ENCODE measurements at regions not wholly inside any gene's neighbourhood (a gene's known extent, or its start where the extent isn't known, plus 50 kb on each side); places are given as distances from the start of the nearest gene placed in this dataset.
A peak's percentile ranks its signal among the peaks of the same experiment; 100 is the strongest.

DNA sequence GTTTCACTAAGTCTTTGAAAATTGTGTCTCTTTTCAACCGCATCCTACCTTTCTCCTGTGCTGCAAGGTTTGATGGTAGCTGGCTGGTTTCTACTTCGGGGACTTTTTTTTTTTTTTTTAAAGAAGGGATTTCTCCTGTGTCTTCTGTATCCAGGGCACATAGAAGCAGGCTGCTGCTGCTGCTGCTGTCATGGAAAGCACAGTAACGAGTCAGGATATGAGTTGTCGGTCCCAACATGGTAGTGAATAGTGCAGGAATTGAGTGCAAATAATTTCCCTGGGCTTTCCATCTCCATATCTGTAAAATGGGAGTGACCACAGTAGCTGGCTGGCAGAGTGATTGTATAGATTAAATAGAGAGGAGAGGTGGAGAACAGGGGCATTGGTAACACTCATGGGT, 118.3 kb upstream of the NAV2 start:
- DNase-seq: no peak

DNA sequence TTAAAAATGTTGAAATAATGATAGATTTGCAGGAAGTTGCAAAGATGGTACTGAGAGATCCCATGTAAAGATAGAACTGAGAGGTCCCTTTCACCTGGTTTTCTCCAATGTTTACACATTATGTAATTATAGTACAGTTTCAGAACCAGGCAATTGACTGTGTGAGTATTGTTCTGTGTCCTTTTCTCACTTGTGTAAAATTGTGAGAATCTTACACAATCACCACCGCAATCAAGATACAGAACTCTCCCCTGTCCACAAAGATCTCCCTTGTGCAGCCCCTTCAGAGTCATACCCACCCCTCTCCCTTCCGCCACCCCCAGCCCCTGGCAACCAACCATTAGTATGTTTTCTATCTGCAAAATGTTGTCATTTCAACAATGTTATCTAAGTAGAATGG, 119.8 kb upstream of the NAV2 start:
- DNase-seq: no peak

DNA sequence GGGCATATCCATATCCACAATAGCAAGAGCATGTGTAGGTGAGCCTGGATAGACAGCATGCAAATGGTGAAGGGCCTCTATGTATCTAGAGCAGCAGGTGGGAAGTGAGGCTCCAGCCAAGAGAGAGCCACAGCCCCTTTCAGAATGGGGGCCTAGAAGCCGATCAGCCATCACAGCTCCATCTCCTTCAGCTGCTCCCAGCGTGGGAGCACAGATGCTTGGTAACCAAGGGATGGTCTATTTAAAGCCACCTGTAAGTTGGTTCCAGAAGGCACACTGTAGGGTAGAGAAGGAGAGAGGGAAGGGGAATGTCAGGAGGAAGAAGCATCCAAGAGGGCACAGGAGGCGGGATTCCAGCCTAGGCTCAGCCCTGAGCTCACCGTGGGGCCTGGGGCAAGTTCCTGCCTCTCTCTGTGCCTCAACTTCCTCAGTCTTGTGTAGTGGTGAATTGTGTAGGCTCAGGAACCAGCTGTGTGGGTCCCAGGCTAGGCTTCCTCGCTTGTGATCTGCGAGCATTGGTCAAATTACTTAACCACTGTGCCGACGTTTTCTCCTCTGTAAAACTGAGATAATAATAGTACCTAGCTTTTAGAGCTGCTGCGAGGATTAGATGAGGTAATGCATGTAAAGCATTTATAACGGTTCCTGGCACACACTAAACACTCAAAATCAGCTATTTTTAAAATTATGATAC, 122.9 kb upstream of the NAV2 start:
- no peak for DNase-seq

DNA sequence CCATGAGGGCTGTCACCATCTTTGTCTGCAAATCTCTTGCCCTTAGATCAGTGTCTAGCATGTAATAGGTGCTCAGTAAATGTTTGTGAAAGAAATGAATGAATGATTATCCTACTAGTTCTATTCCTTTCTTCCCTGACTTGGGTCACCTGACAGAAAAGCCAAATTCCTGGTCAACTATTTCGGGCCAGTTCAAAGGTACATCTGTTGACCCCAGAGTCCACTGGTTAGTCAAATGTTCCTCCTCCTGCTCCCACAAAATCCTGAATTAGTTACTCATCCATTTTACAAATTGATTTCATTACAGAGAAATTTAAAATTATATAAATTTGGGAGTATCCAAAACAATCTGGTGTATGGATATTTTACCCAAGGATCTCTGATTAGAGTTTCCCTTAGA, 124.7 kb upstream of the NAV2 start:
- DNase-seq: no peak

DNA sequence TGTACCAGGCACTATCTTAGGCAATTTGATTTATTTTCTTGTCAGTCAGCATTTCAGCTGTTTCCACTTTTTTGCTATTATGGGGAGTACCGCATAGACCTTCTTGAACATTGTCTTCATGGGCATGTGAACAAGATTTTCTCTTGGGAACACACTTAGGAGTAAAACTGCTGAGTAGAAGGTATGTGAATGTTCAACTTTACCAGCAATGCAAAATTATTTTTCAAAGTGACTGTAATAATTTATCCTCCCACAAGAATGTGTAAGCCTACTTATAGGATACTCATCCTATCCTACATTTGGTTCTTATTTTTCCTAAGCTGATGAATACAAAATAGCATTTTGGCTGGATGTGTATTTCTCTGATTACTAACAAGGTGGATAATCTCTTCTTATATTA, 132.0 kb upstream of the NAV2 start:
- no peak for DNase-seq

DNA sequence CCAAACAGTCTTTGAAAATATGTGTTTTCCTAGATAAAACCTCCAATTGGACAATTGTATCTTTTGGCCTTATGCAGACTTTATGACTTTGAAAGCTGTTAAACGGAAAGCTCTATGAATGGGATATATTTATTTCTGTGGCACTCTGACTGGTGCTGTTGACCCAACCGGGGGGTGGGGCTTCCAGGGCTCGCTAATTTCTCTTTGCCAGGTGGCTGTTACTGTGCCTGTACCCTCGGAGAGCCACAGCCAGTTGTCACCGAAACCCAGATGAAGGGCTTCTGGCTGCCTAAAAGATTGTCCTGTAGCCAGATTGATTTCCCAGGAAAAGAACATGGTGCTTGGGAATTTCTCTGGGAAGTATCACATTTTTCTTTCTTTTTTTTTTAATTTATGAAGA, 132.7 kb upstream of the NAV2 start:
- DNase-seq: no peak

DNA sequence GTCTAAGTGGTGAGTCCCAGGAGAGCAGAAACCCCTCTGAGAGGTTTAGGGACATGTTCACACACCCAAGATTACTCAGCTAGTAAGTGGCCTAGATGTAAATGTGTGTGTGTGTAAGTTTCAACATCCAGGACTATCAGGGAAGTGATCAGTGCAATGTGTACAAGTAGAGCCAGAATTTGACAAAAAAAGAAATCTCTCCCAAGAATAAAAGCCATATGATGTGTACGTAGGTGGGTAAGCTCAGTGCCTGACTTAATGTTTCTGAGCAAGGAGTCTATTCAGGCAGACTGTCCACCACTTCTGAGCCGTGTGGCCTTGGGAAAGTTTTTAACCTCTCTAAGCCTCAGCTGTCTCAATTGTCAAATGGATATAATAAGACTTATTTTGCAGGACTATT, 133.8 kb upstream of the NAV2 start:
- no peak for DNase-seq

DNA sequence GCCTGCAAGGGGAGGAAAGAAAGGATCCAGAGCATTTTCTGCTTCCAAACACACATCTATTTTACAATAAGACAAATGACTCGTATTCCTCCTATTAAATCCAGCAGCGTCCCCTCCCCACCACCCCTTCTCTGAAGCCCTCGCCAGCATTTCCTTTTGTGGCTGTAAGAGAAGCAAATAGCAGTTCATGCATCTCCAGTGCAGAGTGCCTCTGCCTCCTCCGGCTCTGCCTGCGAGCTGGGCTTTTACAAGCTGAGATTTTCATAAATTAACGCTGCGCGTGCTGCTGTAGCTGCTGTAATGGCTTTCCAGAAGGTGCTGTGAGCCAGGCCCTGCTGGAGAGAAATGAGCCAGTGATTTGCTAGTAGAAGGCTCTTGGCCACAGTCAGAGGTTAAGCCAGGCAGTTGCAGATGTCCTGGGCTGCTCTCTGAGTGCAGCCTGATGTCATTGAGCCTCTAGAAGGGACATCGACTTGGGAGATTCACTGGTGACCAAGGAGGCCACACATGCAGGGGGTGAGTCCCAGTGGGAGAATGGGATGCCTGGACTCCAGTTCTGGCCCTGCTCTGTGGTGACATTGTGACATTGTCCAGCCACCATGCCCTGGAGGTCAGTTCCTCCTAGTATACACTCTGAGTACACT, 134.5 kb upstream of the NAV2 start:
- DNase-seq: peak; percentile 31 to 62

DNA sequence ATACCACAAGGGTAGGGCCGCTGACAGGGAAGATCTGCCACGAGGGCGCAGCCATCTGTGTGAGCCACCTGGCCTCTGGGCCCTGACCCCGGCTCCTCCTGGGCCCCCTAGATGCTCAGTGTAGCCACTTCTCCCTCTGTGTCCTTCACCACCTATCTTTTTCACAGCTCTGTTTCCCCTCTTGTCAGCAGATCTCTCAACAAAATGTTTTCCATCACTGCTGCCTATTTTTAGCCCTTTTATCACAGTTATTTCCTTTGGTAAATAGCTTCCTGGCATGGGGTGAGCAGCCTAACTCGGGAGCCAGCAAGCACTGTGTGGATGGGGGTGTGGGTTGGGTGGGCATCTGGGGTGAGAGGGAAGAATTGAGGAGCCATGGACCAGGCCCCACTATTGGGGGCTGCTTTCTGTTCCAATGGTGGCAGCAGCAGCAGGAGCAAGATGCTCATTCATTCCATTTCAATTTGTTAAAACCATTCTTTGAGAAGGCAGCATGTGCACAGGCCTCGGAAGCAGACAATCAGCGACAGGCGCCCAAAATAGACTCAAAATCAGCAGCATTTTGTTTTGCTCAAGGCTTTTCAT, 135.2 kb upstream of the NAV2 start:
- no peak for DNase-seq

DNA sequence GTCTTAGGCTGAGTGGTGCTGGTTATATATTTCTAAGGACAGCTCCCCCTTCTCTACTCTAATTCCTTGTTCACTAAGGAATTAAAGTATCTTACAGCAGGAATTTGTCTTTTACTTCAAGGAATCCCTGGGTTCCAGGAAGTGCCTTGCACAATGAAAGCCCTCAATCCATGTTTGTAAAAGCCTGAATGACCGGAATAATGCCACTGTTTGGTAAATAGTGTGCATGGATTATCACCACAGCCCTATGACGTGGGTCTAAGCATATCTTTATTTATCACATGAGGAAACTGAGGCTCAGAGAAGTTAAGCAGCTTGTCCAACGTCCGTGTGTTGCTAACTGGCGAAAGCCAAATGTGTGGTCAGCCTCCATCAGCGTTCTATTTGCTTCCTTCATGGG, 135.7 kb upstream of the NAV2 start:
- DNase-seq: no peak

DNA sequence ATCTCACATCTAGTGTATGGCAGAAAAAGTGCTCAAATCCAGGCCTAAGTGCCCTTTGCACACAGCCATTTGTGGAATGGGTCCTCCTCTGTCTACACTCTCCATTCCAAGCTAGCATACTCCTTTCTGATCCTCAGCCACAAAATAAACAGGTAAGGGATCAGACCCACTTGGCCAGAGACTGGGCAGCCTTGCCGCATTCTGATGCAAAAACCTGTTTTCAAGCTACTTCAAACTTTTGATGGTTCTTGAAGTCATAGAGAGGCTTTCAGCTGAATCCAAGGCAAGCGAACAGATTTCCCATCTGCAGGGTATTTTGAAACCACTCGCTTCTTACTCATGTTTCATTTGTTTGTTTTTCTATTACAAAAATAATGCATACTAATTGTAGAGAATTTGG, 136.6 kb upstream of the NAV2 start:
- DNase-seq: no peak

DNA sequence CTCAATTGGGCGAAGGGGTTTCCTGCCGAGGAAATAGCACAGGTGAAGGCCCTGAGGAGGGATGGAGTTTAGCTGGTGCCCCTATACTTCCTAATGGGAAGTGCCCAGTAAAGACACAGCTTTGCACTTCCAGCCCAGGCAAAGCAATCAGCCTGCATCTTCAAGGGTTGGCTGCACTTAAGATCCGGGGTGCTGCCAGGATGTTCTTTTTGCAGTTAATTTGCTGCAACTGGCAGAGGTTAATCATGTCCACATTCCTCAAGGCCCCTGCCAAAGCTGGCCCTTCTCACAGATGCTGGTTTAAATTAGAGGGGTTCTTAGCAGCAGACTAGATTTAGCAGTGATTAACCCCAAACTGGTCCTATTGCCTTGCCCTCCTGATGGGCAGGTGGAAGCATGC, 137.7 kb upstream of the NAV2 start:
- DNase-seq: no peak

DNA sequence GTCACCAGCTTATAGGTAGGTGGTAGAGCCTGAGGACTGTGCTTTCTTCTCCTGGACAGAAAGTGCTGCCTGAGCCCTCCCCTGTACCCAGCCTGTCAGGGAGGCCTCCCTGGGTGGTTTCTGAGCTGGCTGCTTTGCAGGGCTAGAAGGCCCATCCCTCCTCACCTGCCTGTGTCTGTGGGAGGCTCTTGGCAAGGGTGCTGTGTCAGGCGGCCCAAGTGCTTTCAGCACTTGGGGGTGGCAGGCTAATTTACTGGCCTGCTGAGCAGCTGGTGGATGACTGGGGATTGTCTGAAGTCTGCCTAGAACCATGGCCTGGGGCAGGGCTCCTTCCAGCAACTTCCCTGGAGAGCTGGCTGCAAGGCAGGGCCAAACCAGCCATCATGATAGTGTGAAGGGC, 139.0 kb upstream of the NAV2 start:
- no peak for DNase-seq

DNA sequence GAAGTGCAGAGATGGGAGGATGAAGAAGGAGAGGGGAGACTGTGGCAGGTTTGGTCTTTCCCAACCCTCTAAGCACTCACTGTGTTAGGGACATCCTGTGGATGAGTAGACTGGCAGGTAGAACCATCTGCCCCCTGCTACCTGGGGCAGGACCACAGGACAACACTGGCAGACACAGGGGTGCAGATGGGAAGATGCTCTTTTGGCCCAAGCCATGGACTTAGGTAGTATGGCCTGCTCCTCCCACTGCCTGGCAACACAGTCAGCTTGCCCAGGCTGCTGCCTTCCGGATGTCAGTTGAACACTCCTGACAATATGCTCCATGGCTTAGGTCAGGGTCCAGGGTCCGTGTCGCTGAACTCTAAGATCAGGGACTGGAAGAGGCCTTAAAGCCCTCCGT, 140.7 kb upstream of the NAV2 start:
- no peak for DNase-seq

DNA sequence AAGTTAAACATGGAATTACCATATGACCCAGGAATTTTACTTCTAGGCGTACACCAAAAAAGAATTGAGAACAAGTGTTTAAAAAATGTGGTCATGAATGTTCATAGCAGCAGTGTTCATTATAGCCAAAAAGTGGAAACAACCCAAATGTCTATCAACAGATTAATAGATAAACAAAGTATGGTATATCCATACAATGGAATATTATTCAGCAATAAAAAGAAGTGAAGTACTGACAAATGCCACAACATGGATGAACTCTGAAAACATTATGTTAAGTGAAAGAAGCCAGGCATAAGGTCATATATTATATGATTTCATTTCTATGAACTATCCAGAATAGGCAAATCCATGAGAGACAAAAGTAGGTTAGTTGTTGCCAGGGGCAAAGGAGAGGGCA, 141.7 kb upstream of the NAV2 start:
- no peak for DNase-seq

DNA sequence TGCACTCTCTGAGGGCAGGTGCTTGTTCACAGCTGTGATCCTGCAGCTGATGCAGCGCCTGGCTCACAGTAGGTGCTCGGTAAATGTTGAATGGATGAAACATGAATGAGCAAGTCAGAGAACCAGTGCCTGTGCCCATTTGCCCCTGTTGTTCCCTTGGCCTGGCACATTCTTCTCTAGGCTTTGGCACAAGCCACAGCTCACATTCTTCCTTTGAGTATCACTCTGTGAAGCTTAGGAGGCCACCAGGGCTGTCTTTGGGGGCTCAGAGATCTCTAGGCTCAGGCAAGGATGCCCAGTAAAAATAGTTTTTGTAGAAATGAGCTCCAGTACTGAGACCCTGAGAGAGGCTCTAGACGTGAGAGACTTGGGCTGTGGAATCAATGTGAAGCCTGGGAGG, 144.6 kb upstream of the NAV2 start:
- DNase-seq: no peak

DNA sequence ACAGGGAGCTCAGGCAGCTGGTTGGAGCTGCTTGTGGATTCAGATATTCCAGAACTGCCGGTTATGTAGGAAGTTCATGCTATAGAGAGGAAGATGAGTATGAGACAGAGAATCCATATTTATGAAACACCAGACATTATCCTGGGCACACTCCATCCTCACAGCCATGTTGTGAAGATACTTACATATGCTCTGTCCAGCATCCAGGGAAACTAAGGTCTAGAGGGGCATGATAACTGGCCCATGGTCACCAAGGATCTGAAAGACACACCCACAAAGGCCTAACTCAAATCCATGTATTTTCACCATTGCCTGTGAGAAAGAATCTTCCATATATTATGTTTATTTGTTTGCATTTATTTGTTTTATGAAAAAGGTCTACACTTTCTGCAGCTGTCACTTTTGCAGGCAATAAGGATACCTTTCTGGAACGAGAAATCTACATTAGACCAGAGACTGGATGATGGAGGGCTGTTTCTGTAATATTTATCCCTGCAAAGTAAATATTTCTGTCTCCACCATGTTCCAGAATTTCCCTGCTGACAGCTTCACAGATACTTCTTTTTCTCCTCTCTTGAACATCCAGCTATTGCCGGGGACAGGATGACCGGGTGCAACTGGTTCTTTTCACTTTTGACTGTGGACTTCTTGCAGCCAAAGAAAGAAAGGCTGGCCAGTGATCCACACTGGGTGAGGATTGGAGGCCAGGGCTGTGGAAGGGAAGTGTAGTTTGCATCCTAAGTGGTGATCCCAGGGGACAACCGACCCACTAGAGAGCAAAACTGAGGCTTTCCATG, 145.9 kb upstream of the NAV2 start:
- no peak for DNase-seq

DNA sequence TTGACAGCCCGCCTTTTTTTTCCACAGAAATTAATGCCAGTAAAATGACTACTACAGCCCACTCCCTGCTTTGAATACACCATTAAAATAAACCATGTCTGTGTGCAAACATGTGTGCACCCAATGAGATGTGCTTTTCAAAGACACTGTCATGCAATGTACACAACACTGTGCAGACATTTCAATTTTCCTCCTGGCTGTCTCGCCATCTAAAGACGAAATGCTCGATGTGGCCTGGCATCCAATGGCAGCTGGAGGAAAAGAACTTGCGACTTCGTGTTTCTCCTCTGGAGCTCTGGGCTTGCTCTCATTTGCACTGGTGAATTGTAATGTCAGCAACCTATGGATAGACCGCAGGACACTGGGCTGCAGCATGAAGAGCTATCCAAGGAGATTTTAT, 147.0 kb upstream of the NAV2 start:
- DNase-seq: no peak

DNA sequence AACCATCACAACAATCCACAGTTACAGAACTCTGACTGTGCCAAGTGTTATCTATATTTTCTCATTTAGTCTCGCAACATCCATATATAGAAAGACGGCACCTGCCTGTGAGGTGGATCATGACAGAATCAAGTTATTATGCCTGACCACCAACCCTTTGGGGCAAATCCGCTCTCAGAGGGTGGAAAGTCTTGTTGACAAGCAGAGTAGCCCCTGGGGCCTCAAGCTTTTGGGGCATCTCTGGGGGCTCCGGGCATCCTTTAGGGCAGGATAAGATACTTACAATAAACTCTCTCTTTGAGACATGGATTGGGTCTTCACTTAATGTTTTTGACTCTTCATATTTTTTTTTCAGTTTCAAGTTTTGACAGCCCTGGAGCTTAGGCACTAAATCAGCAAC, 150.5 kb upstream of the NAV2 start:
- no peak for DNase-seq

DNA sequence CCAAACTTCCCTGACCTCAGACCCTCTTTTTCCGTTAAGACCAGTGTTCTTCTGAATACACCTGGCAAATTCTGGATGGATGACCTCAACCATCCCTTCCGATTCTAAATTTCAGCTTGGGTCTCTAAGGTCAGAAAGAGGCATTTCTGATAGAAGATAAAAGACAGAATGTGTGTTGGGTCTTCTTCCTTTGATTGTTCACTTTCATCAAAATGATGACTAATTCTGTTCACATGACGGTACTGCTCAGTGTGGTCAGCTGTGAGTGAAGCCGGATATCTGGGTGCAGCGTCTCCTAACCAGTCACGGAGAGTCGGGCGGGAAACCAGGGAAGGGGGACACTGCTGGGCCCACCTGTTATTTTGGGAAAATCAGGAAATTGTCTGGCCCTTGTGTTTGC, 151.6 kb upstream of the NAV2 start:
- no peak for DNase-seq

DNA sequence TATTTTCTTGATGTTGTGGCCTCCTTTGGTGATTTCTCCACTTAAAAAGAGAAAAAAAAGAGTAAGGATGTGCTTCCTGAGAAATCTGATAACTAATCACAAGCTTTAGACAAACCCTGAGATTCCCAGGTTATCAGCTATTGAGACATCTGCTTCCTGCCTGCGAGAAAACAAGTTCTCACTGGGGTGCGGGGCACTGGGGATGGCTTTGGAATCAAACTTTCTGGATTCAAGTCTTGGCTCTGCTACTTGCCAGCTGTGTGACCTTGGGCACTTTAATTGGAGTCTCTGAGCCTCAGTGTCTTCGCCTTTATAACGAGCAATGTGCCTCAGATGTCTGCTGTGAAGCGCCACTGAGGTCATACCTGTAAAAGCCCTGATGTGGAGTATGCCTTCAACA, 152.5 kb upstream of the NAV2 start:
- no peak for DNase-seq

DNA sequence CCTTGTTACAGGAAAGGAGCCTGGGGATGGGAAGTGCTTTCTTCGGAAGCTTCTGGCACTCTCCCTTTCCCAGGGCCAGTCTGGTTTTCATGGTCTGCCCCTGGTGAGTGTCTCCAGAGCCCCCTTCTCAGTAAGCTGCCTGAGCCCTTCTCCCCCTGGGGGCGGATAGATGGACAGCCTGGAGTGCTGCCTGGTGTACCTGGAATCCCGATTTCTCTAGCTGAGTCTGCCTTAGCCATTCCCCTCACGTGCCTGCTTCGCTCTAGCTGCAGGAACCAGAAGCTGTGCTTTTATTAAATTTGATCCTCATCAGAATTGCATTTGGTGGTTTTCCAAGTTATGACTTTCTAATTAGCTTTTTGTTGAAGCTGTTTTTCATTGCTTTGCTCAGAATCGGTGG, 152.9 kb upstream of the NAV2 start:
- no peak for DNase-seq

DNA sequence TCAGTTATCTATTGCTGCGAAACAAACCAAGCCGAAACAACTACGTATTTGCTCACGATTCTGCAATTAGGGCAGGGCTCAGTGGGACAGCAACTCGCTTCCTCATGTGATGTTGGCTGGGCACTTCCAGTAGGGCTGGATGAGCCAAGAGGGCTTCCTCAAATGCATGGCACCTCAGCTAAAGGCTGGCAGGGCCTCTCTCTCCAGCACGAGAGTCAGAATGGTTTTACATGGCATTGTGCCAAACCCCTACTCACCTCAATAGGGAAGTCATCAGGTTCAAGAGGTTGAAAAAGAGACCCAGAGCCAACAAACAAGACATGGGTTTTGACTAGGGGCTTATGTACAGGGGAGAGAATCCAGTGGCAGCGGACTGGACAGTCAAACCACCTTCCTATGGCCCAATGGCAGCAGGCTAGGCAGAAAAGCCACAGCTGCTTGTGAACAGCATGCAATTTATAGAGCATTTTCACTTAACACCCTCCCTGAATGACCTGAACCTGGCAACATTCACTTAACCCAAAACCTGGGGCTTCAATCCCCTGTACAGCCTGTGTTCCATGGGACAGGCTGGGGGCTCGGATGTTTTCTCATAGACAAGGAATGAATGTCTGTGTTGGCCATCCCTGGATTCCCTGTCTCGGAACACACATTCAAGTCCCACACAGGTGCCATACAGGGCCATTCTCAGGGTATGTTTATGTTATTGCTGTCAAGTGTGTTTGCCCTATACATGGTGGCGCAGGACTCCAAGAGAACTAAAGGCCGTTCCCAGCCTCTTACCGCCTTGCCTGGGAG, 154.2 kb upstream of the NAV2 start:
- DNase-seq: no peak
